Cardiac fibroblast (primary cell): ENCODE measurements at regions not wholly inside any gene's neighbourhood (a gene's known extent, or its start where the extent isn't known, plus 50 kb on each side); places are given as distances from the start of the nearest gene placed in this dataset.

ENCODE experiments used
- DNase-seq, 2 donors: peaks; one replicate each; pipeline versions ENCODE4 v3.0.0 to v3.0.0-alpha.2; 2010; ENCODE audit warnings: low read depth in 2 of 2
- H3K4me3 ChIP-seq, 2 donors: replicated peaks in 1 of 2; 1 replicate in 1 of 2; 2 replicates in 1 of 2; pipeline ENCODE4 v1.5.1; 2011; ENCODE audit warnings: low read depth in 2 of 2, low read length in 2 of 2, mild to moderate bottlenecking in 2 of 2, moderate library complexity in 1 of 2
- CTCF ChIP-seq: IDR thresholded peaks from one replicate; pipeline ENCODE4 v1.5.1; 2011; ENCODE audit warnings: low read depth, mild to moderate bottlenecking, low read length, inconsistent platforms

- H3K4me3 ChIP-seq = no peak overlapping the region
- no peak for TF ChIP-seq CTCF
- DNase-seq = no peak
Observed at GRCh38 chr12:17192721-17193120, 586.8 kb upstream of the LMO3 start.

GRCh38 chr12:17169726-17170471, 563.9 kb upstream of the LMO3 start:
- H3K4me3 ChIP-seq = no peak overlapping the region
- DNase-seq = no peak
- TF ChIP-seq CTCF = no peak

- no peak overlapping the region for H3K4me3 ChIP-seq
- TF ChIP-seq CTCF = no peak
- no peak for DNase-seq
Observed at GRCh38 chr12:17159506-17160300, 553.7 kb upstream of the LMO3 start.

- no peak for DNase-seq
- TF ChIP-seq CTCF = no peak
- H3K4me3 ChIP-seq = no peak overlapping the region
Observed at GRCh38 chr12:17158201-17158600, 552.2 kb upstream of the LMO3 start.

- no peak for TF ChIP-seq CTCF
- H3K4me3 ChIP-seq = no peak overlapping the region
- DNase-seq = no peak
Observed at GRCh38 chr12:17151917-17152316, 546.0 kb upstream of the LMO3 start.

GRCh38 chr12:17148706-17149105, 542.7 kb upstream of the LMO3 start:
- no peak for DNase-seq
- no peak overlapping the region for H3K4me3 ChIP-seq
- no peak for TF ChIP-seq CTCF
